Suprapubic skin (tissue), 4 donors: ENCODE measurements at regions not wholly inside any gene's neighbourhood (a gene's known extent, or its start where the extent isn't known, plus 50 kb on each side); places are given as distances from the start of the nearest gene placed in this dataset.

Experiments used
- DNase-seq, 2 donors: peaks; one replicate each; pipeline ENCODE4 v3.0.0-alpha.2; 2019; ENCODE audit warnings: low spot score in 2 of 2
- H3K27ac ChIP-seq: fragments of 200-600 bp; sonication (generic); one replicate; pipeline ENCODE4 v1.5.1; 2019
- H3K27me3 ChIP-seq: fragments of 200-600 bp; sonication (generic); one replicate; pipeline ENCODE4 v1.5.1; 2019
- H3K36me3 ChIP-seq: fragments of 200-600 bp; sonication (generic); one replicate; pipeline ENCODE4 v1.5.1; 2019
- H3K4me1 ChIP-seq: fragments of 200-600 bp; sonication (generic); one replicate; pipeline ENCODE4 v1.5.1; 2019
- H3K4me3 ChIP-seq: fragments of 200-600 bp; sonication (generic); one replicate; pipeline ENCODE4 v1.5.1; 2019; ENCODE audit warnings: mild to moderate bottlenecking
- H3K9me3 ChIP-seq: fragments of 200-600 bp; sonication (generic); one replicate; pipeline ENCODE4 v1.5.1; 2019
- CTCF ChIP-seq, 2 donors: fragments of 200-600 bp in 1 of 2; fragments of 450-650 bp in 1 of 2; sonication (generic) in 1 of 2; IDR thresholded peaks; one replicate each; pipeline ENCODE4 v1.5.1; 2016 to 2019; ENCODE audit warnings: antibody characterized with exemption in 2 of 2, mild to moderate bottlenecking in 1 of 2, moderate library complexity in 1 of 2
- EP300 ChIP-seq: sonication (generic); formaldehyde crosslinking; IDR thresholded peaks from one replicate; pipeline ENCODE4 v1.6.1; 2017; ENCODE audit warnings: antibody characterized with exemption
- POLR2A ChIP-seq, 2 donors: fragments of 450-650 bp; IDR thresholded peaks; one replicate each; pipeline ENCODE4 v1.6.1; 2017; ENCODE audit warnings: antibody characterized with exemption in 2 of 2, mild to moderate bottlenecking in 2 of 2, moderate library complexity in 2 of 2
- POLR2AphosphoS5 ChIP-seq, 3 donors: sonication (generic); formaldehyde crosslinking; IDR thresholded peaks; one replicate each; pipeline ENCODE4 v1.6.1; 2017; ENCODE audit warnings: antibody characterized with exemption in 3 of 3
- WGBS: methylation state at CpG from one replicate; pipeline ENCODE4 v1.1.5; 2018; 5-methylcytosine and 5-hydroxymethylcytosine counted together

- DNase-seq = no peak
- 94% methylated on average over 13 of the region's 13 CpGs for WGBS
- TF ChIP-seq POLR2AphosphoS5 (IDR thresholded peaks at IDR 0.05) (no peak), CTCF (IDR thresholded peaks at IDR 0.05) (no peak), EP300 (no peak), POLR2A (IDR thresholded peaks at IDR 0.05) (no peak)
- H3K27me3 ChIP-seq = peaks cover 3% of the 10 kb centered on the region
- no peaks in the 10 kb centered on the region for H3K9me3 ChIP-seq
- H3K4me3 ChIP-seq = no peak overlapping the region
- no peaks in the 10 kb centered on the region for H3K36me3 ChIP-seq
- peaks cover 7% of the 10 kb centered on the region for H3K4me1 ChIP-seq
- H3K27ac ChIP-seq = no peak overlapping the region
Measured at GRCh38 chr6:170042596-170043118, 248.2 kb downstream of the DLL1 start.

GRCh38 chr6:170042123-170042522 lies 248.8 kb downstream of the DLL1 start:
- Histone ChIP-seq H3K9me3 (no peaks in the 10 kb centered on the region), H3K4me1 (peaks cover 12% of the 10 kb centered on the region), H3K36me3 (no peaks in the 10 kb centered on the region), H3K27ac (no peak overlapping the region), H3K4me3 (no peak overlapping the region), H3K27me3 (peaks cover 5% of the 10 kb centered on the region)
- TF ChIP-seq EP300 = no peak
- TF ChIP-seq POLR2AphosphoS5 (IDR thresholded peaks at IDR 0.05) = no peak
- no peak for TF ChIP-seq CTCF (IDR thresholded peaks at IDR 0.05)
- TF ChIP-seq POLR2A (IDR thresholded peaks at IDR 0.05) = no peak
- DNase-seq = no peak
- WGBS = 72% methylated on average over 4 of the region's 4 CpGs

GRCh38 chr6:170041526-170041925 lies 249.4 kb downstream of the DLL1 start:
- TF ChIP-seq POLR2AphosphoS5 (IDR thresholded peaks at IDR 0.05) = no peak
- TF ChIP-seq EP300 = no peak
- no peak for TF ChIP-seq POLR2A (IDR thresholded peaks at IDR 0.05)
- no peak for TF ChIP-seq CTCF (IDR thresholded peaks at IDR 0.05)

DNA sequence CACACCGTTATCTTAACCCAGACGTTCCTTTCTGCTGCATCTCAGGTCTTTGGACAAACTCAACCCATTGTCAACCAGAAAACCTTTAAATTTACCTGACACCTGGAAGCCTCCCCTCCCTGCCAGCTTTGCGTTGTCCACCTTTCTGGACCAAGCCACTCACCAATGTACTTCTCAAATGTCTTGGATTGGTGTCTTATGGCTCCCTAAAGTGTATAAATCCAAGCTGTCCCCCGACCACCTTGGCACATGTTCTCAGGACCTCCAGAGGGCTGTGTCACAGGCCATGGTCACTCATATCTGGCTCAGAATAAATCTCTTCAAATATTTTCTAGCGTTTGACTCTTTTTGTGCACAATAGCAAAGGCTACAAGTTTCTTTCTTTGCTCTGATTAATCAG lies 250.0 kb downstream of the DLL1 start:
- H3K27ac ChIP-seq = no peak overlapping the region
- DNase-seq = peak; percentile 19 to 55
- peaks cover 14% of the 10 kb centered on the region for H3K4me1 ChIP-seq
- H3K4me3 ChIP-seq = no peak overlapping the region
- no peaks in the 10 kb centered on the region for H3K36me3 ChIP-seq
- 72% methylated on average over 5 of the region's 5 CpGs for WGBS
- H3K27me3 ChIP-seq = peaks cover 5% of the 10 kb centered on the region
- no peaks in the 10 kb centered on the region for H3K9me3 ChIP-seq
- TF ChIP-seq CTCF (IDR thresholded peaks at IDR 0.05) (no peak), EP300 (no peak), POLR2AphosphoS5 (IDR thresholded peaks at IDR 0.05) (no peak), POLR2A (IDR thresholded peaks at IDR 0.05) (no peak)

More at GRCh38 chr6:170041526-170041925, 249.4 kb downstream of the DLL1 start:
- no peaks in the 10 kb centered on the region for H3K36me3 ChIP-seq
- peak in 1 of 2 donors; percentile 36 for DNase-seq
- peaks cover 5% of the 10 kb centered on the region for H3K27me3 ChIP-seq
- H3K4me3 ChIP-seq = no peak overlapping the region
- peaks cover 14% of the 10 kb centered on the region for H3K4me1 ChIP-seq
- no peaks in the 10 kb centered on the region for H3K9me3 ChIP-seq
- WGBS = 88% methylated on average over 5 of the region's 6 CpGs
- no peak overlapping the region for H3K27ac ChIP-seq

DNA sequence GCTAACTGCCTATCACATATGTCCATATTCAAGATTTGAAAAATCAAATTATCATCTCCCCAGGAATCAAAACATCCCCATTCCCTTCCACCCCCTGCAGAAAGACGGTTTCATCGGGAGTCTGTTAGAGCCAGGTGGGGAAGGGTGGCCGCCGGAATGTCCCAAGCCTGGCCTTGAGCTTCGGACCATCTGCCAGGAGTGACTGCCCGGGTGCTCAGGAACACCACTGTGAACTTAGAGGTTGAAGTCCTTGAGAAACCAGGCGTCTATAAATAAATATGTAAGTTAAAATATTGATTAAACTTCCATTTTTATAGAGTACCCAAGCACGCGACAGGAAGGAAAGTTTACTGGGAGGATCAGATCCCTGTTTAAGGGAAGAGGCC lies 250.8 kb downstream of the DLL1 start:
- H3K27ac ChIP-seq = no peak overlapping the region
- H3K36me3 ChIP-seq = no peaks in the 10 kb centered on the region
- DNase-seq = peak; percentile 21 to 48
- WGBS = 96% methylated on average over 9 of the region's 9 CpGs
- H3K4me1 ChIP-seq = peaks cover 14% of the 10 kb centered on the region
- no peak overlapping the region for H3K4me3 ChIP-seq
- TF ChIP-seq POLR2A (IDR thresholded peaks at IDR 0.05) (no peak), POLR2AphosphoS5 (IDR thresholded peaks at IDR 0.05) (no peak), CTCF (IDR thresholded peaks at IDR 0.05) (no peak)
- no peaks in the 10 kb centered on the region for H3K9me3 ChIP-seq
- peaks cover 5% of the 10 kb centered on the region for H3K27me3 ChIP-seq
